Astrocyte of the spinal cord (primary cell): ENCODE measurements at regions not wholly inside any gene's neighbourhood (a gene's known extent, or its start where the extent isn't known, plus 50 kb on each side); places are given as distances from the start of the nearest gene placed in this dataset.

Source experiments
- DNase-seq: peaks from one replicate; pipeline ENCODE4 v3.0.0; 2011; ENCODE audit warnings: low read depth, low spot score
- H3K4me3 ChIP-seq: 2 replicates; pipeline ENCODE4 v1.5.1; 2011; ENCODE audit warnings: low read depth, mild to moderate bottlenecking, low read length, moderate library complexity
- in situ Hi-C: cut with HindIII; loops from 2 replicates; pipeline ENCODE4 v1.10.0; 2017; ENCODE audit warnings: low sequenced_read_pairs
- TF ChIP-seq, protein P1 (sequence below): IDR thresholded peaks from 2 replicates; pipeline ENCODE4 v1.5.1; 2012; ENCODE audit warnings: low read depth, mild to moderate bottlenecking, low read length, inconsistent platforms

DNA sequence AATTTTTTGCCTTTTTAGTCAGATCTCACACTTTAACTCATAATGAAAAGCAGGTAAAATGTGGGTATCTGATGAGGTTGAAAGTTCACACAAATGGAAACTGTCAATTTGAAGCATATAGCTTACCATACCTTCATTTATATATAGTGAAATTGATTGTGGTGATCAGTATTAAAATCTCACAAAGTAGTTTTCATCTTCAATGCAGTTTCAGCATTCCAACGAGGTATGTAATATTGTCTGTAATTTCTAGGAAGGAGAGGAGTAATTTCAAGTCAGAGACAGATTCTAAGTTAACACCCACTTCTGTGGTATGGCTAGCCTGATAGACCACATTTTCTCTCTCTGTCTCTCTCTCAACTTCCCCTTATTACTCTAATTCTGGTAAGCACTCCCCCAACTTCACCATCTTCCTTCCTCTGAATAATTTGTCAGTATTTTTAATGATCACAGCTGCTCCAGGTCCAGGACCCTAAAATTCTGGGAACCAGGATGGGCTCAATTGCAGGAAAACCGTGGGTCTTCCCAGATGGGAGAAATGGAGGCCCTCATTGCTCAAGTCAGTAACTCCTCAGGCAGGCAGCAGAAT, 455.7 kb downstream of the FGF9 start:
- DNase-seq, result no peak
- TF ChIP-seq, protein P1, sequence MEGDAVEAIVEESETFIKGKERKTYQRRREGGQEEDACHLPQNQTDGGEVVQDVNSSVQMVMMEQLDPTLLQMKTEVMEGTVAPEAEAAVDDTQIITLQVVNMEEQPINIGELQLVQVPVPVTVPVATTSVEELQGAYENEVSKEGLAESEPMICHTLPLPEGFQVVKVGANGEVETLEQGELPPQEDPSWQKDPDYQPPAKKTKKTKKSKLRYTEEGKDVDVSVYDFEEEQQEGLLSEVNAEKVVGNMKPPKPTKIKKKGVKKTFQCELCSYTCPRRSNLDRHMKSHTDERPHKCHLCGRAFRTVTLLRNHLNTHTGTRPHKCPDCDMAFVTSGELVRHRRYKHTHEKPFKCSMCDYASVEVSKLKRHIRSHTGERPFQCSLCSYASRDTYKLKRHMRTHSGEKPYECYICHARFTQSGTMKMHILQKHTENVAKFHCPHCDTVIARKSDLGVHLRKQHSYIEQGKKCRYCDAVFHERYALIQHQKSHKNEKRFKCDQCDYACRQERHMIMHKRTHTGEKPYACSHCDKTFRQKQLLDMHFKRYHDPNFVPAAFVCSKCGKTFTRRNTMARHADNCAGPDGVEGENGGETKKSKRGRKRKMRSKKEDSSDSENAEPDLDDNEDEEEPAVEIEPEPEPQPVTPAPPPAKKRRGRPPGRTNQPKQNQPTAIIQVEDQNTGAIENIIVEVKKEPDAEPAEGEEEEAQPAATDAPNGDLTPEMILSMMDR, result no peak
- in situ Hi-C loops, result no loop called here

GRCh38 chr13:22127277-22128164, 456.6 kb downstream of the FGF9 start:
- in situ Hi-C loops, result no loop called here

More for the DNA sequence above, 455.7 kb downstream of the FGF9 start:
- no peak overlapping the region for H3K4me3 ChIP-seq

DNA sequence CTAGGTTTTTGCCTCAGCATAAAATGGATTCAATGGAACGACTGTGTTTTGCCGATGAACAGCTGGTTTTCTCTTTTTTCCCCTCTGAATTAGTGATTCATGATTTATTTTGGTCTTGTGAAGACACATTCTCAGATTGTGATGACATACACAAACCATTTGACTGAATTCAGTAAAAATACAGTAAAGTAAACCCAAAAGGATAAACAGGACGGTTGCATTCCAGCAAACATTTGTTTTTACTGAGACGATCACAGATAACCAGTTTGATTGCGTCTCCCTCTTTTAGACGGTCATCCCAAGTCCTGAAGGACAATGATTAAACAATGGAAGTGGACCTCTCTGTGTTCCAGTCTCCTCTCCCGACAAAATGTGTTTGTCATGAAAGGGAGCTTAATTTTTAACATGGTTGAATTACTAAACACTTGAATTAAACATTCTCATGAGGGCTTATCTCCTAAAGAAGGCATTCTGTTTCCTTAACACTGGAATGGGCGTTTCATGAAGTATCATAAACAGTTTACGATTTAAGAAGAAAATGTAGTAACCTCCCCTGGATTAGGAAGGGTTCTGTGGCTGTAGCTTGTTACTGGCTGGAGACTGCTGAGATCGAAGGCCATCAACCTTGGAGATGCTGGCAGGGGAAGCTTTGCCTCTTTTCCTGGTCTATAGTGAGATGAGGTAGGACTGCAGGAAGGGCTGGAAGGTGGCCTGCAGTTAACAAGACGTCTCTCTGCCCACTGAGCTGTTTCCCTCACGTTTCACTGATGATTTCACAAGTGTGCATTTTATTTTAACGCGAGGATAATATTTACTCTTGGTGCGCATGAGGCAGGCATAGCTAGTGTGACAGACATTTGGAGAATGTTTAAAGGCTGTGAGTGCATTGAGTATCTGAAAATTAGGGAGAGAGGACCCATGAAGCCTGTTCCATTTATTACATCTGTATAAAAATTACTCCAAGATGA, 457.9 kb downstream of the FGF9 start:
- no peak overlapping the region for H3K4me3 ChIP-seq
- TF ChIP-seq, protein P1, result no peak
- in situ Hi-C loops, result no loop called here
- no peak for DNase-seq

More at GRCh38 chr13:22127277-22128164, 456.6 kb downstream of the FGF9 start:
- H3K4me3 ChIP-seq, result no peak overlapping the region
- TF ChIP-seq, protein P1, result no peak
- no peak for DNase-seq

DNA sequence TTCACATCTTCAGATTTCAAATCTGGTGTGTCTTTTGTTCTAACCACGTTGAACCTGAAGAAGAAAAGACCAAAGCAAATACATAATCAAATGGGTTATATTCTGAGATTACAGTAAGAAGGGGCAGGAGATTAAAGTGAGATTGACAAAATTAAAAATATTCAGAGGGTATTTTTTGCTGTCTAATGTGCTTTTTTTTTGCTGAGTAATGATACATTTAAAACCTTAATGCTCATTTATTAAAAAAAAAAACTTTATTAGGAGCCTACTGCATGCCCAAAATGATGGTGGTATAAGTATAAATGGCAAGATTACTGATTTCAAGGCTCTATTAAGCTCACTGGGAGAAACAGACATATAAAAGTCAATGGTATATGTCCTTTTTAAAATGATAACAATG, 459.4 kb downstream of the FGF9 start:
- DNase-seq, result no peak
- H3K4me3 ChIP-seq, result no peak overlapping the region
- in situ Hi-C loops, result no loop called here
- TF ChIP-seq, protein P1, result no peak

DNA sequence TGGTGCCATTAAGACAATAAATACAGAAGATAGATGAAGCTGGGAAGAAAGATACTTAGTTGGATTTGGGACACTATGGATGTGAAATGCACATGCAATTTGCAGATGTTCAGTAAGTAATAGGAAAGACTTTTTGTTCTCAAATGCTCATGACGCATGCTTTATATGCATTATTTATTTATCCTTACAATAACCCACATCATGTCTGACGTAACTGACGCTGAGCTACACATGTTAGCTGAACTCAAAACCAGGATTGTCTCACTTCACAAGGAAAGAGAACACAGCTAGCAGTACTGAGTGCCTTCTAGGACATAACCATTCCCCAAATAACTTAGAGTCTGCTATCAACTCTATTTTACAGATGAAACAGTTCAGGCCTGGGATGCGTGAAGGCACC, 463.4 kb downstream of the FGF9 start:
- no peak for DNase-seq
- H3K4me3 ChIP-seq, result no peak overlapping the region
- TF ChIP-seq, protein P1, result no peak
- in situ Hi-C loops, result no loop called here

DNA sequence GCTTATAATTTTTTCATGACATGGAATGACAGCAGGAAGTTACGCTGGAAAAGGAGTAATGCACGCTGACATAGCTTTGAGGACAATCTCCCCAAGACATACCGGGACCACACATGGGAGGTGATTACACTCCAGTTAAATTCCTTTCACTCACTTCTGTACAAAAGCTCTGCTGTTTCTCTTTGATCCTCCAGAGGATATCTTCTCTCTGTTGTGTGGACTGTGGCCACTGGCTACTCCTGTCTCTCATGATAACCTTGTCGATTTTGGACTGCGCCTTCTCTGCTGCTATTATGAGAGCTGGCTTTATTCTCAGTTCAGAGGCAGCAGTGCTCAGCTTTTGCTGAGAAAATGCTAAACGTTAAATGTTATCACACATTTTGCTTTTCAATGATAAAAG, 464.6 kb downstream of the FGF9 start:
- no peak for DNase-seq
- TF ChIP-seq, protein P1, result no peak
- H3K4me3 ChIP-seq, result no peak overlapping the region
- in situ Hi-C loops, result no loop called here
